Stimulated activated memory B cell treated with anti-CD40 and anti-IgM and Interleukin-4, amounts not matched to agents 10 μg/mL and 1 μg/mL and 100 μg/mL, for 72 hours (primary cell): ENCODE measurements at regions not wholly inside any gene's neighbourhood (a gene's known extent, or its start where the extent isn't known, plus 50 kb on each side); places are given as distances from the start of the nearest gene placed in this dataset.

Source experiments
- ATAC-seq: fragments of 150-1000 bp; cut with Tn5 transposase; 2 replicates; pipeline ENCODE4 v1.10.0; 2021
- H3K27ac Mint-ChIP-seq: one replicate; pipeline ENCODE4 v1.8.0; 2022; ENCODE audit warnings: mild to moderate bottlenecking, mixed read lengths
- H3K27me3 Mint-ChIP-seq: one replicate; pipeline ENCODE4 v1.8.0; 2022; ENCODE audit warnings: mixed read lengths
- H3K36me3 Mint-ChIP-seq: one replicate; pipeline ENCODE4 v1.8.0; 2022; ENCODE audit warnings: mixed read lengths
- H3K4me1 Mint-ChIP-seq: one replicate; pipeline ENCODE4 v1.8.0; 2022; ENCODE audit warnings: mixed read lengths
- H3K4me3 Mint-ChIP-seq: one replicate; pipeline ENCODE4 v1.8.0; 2022; ENCODE audit warnings: mild to moderate bottlenecking, moderate library complexity, mixed read lengths
- H3K9me3 Mint-ChIP-seq: one replicate; pipeline ENCODE4 v1.8.0; 2022; ENCODE audit warnings: mixed read lengths

DNA sequence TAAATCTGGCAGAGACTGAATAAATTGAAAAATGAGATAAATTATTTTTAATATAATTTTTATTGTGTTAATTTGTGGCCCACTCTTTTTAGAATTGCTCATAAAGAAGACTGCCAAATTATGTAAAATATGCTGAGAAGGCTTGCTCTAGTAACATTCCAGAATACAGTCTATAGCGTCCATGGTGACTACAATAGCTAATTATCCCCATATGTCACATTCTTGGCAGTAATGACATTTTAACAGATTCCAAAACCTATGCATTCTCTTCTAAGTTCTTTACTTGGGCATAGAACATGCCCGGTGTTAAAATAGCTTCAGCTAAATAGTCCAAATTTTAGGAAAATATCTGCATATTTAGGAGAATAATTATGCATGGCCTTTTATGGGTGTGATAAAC, 697.0 kb upstream of the SEMA6A start:
- H3K27me3 Mint-ChIP-seq: no peaks in the 10 kb centered on the region

DNA sequence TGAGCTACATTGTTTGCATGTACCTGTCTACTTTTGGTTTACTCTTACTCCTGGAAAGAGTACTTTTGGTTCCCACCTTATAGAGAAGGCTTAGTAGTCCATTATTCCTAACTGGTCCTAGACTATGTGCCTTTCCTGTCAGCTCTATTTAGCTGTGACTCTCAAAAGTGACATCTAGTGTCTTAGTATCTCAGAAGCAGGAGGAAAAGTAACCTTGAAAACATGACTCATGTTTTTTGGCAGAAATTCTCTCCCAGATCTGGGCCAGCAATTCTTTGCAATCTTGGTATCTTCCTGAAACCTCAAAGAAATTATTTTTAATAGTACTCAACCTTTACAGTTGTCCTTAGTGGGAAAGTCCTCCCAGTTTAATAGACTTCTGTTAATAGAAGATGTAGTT, 691.7 kb upstream of the SEMA6A start:
- Mint-ChIP-seq H3K27ac (no peak overlapping the region), H3K4me1 (no peaks in the 10 kb centered on the region), H3K9me3 (peaks cover 2% of the 10 kb centered on the region), H3K36me3 (no peaks in the 10 kb centered on the region), H3K27me3 (no peaks in the 10 kb centered on the region), H3K4me3 (no peak overlapping the region)
- ATAC-seq: no peak

More for the DNA sequence above, 697.0 kb upstream of the SEMA6A start:
- H3K36me3 Mint-ChIP-seq: no peaks in the 10 kb centered on the region
- no peak for ATAC-seq
- no peak overlapping the region for H3K27ac Mint-ChIP-seq
- H3K4me1 Mint-ChIP-seq: no peaks in the 10 kb centered on the region
- H3K4me3 Mint-ChIP-seq: no peak overlapping the region
- H3K9me3 Mint-ChIP-seq: no peaks in the 10 kb centered on the region

DNA sequence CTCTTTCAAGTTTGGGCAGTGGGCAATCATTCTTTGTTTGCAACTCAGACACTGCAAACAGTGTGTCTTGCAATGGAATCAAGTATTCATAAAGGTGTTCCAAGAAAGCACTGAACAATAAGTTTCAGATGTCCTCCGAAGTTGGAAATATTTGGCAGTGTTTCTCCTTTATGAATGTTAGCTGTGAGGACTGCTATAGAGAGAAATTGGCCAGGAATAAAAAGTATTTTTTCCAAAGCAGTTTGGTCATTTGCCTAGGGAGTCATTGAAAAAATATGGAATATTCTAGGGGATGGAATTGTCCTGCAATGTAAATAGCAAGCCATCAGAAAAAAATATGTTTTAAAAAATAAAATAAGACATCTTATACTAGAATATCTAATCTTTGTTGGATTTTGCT, 688.6 kb upstream of the SEMA6A start:
- H3K27me3 Mint-ChIP-seq: no peaks in the 10 kb centered on the region
- no peak for ATAC-seq
- peaks cover 2% of the 10 kb centered on the region for H3K9me3 Mint-ChIP-seq
- H3K36me3 Mint-ChIP-seq: no peaks in the 10 kb centered on the region
- no peak overlapping the region for H3K4me3 Mint-ChIP-seq
- H3K27ac Mint-ChIP-seq: no peak overlapping the region
- no peaks in the 10 kb centered on the region for H3K4me1 Mint-ChIP-seq

DNA sequence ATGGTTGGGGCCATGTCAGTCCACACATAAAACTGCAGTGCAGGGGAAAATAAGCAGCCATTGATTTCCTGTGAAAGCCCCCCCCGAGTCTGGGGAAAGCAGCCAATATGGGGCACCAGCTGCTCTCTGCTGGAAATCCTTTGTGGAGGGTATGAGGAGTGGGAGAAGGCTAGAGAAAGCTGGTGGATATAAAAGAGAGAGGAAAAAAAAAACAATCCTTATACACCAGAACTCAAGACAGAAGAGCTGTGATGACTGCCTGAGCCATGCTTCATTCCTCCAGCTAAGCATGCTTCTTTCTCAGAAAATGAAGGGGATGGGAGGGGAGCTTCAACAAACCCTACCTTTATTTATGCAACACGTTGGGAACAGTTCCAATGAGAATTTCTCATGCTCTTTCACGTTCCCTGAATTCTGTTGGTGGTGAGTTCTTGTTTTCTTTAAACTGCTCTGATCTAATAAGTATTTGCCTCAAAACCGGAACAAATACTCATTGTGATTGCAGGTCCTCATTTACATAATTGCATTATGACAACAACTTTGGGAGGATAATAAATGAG, 688.0 kb upstream of the SEMA6A start:
- Mint-ChIP-seq H3K36me3 (no peaks in the 10 kb centered on the region), H3K27me3 (no peaks in the 10 kb centered on the region), H3K9me3 (peaks cover 2% of the 10 kb centered on the region), H3K4me1 (no peaks in the 10 kb centered on the region), H3K4me3 (no peak overlapping the region), H3K27ac (no peak overlapping the region)
- no peak for ATAC-seq

DNA sequence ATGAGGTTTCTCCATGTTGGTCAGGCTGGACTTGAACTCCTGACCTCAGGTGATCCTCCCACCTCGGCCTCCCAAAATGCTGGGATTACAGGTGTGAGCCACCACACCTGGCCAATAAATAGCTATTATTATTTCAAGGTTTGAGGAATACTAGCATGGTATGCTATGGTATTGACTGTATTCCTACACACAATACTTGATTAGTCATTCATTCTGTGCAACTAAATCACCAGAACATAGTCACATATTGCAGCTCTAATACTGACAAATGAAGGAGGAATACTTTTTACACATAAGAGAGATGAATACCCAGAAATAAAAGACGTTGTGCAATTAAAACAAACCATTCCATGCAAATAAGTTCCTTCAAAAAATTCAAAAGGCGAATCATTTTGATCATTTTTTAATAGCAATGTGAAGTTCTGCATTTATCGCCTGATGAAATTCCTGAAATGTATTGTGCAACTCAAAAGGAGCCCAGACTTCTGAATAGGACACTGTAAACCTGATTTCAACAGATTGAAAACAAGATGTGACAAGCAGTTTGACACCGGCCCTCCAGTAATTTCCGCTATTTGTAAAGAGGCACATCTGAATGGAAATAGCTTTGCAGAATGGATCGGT, 687.4 kb upstream of the SEMA6A start:
- Mint-ChIP-seq H3K27ac (no peak overlapping the region), H3K4me1 (no peaks in the 10 kb centered on the region), H3K4me3 (no peak overlapping the region), H3K27me3 (no peaks in the 10 kb centered on the region), H3K36me3 (no peaks in the 10 kb centered on the region), H3K9me3 (peaks cover 2% of the 10 kb centered on the region)
- ATAC-seq: no peak

DNA sequence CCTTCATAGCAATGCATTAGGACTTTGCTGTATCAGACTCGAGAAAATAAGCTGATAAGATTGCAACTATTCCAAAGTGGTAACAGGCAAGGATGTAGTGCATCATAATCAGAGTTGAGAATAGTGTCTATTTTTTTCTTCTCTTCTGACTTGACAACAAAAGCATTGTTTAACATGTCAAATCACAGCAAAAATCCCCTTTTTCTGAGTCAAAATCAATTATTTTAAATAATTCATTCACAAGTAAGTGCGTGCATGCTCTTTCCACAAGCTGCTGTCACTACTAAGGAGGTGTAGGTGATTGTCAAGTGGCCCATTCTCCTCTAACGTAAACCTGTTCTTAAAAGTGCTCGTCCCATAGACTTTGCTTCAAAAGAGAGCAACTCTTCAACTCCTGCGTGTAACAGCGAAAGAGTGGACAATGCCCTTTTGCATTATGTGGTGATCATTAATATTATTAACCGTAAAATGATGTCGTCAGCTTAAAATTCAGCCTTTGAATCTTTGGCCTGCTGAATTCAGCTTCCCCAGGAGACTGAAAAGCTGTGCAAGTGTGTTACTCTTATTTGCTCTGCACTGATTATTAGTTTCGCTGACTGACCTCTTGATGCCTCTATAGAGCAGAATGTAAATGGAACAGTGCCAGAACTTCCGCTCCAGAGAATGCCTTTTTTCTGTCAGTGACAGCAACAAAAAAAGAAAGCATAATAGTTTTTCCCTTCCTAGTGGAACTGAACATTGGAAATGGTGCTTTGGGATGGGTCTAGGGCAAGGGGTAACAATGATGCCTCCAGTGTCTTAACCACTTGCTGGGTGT, 680.8 kb upstream of the SEMA6A start:
- Mint-ChIP-seq H3K27me3 (no peaks in the 10 kb centered on the region), H3K4me1 (no peaks in the 10 kb centered on the region), H3K9me3 (no peaks in the 10 kb centered on the region), H3K36me3 (no peaks in the 10 kb centered on the region), H3K4me3 (no peak overlapping the region), H3K27ac (no peak overlapping the region)
- no peak for ATAC-seq

DNA sequence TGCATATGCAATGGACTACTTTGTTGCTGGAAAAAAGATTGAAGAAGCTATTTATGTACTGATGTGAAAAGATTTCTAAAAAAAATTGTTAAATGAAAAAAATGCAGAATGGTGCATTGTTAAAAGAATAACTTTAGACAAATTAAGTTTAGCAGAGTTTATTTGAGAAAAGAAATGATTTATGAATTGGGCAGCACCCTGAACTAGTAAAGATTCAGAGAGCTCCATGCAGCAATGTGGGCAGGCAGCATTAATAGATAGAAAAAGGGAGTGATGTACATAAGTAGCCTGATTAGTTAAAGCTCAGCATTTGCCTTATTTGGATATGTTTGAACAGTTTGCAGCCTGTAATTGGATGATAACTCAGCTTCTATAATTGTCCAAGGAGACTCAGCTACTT, 677.9 kb upstream of the SEMA6A start:
- Mint-ChIP-seq H3K27me3 (no peaks in the 10 kb centered on the region), H3K27ac (no peak overlapping the region), H3K4me3 (no peak overlapping the region), H3K4me1 (no peaks in the 10 kb centered on the region), H3K36me3 (no peaks in the 10 kb centered on the region), H3K9me3 (no peaks in the 10 kb centered on the region)
- ATAC-seq: no peak

DNA sequence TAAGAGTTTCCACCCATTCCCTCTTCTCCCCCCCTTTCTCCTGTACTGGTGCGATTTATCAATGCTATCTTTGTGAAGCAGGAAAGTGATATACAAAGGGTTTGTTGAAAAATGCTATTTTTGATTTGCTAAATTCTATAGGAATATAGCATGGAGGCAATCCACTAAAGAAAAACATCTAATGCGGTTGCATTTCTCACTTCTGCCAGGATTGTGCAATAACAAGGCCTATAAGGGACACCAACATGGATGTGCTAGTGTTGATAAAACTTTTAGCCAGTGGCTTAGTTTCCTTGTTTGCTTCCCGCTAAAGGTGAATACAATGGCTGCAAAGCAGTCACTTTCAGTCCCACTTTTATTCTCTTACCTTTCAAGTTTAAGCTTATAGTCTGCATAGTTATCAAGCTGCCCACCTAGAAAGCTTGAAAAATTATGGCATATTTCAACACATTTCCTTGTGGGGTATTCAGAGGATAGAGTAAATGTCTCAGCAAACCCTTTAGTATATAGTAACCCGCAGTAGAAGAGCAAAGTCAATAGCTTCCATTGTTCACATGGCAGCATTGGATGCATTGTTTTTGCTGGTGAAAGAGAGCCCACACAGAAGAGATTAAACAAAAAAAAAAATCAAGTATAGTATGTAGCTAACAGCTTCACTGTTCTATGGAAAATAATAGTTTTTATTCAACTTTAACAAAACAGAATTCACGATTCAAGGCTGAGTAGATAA, 674.6 kb upstream of the SEMA6A start:
- Mint-ChIP-seq H3K4me3 (no peak overlapping the region), H3K27me3 (no peaks in the 10 kb centered on the region), H3K9me3 (no peaks in the 10 kb centered on the region), H3K36me3 (no peaks in the 10 kb centered on the region), H3K27ac (no peak overlapping the region), H3K4me1 (no peaks in the 10 kb centered on the region)
- ATAC-seq: no peak

DNA sequence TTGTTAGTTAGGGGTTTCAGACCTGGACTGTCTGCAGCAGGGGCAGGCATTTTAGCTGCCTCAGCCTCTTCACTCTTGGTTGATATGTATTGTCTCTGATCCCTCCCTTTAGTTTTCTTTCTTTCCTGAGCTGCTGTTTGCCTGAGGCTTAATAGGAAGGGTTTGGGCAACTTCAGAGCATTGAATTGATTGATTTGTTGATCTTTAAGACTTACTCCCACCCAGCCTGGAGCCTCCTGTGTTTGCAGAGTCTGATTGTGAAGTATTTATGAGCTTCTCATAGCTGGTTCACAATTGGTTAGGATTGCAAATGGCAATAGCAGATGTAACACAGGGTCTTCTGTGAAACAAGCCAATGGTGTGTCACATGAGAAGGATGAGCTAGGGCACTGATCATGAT, 671.8 kb upstream of the SEMA6A start:
- peak; percentile 35 for ATAC-seq
- no peaks in the 10 kb centered on the region for H3K27me3 Mint-ChIP-seq
- no peak overlapping the region for H3K4me3 Mint-ChIP-seq
- no peaks in the 10 kb centered on the region for H3K9me3 Mint-ChIP-seq
- no peaks in the 10 kb centered on the region for H3K4me1 Mint-ChIP-seq
- H3K27ac Mint-ChIP-seq: no peak overlapping the region
- no peaks in the 10 kb centered on the region for H3K36me3 Mint-ChIP-seq

DNA sequence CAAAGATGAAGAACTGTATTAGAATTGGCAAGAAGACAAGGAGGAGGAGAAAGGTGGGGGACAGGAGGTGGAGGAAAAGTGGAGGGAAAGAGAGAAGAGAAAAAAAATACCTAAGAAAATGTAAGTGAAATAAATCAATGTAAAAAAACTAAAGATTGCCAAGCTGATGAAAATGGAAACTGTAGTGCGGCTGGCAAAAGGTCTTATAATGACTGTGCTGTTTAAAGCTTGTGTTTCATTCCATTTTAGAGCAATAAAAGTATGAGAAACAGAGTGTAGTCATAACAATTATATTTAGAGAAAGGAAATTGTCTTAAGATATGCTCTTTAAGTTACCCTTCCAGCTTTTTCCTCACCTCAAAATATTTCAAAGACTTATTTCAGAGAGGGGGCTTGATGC, 670.5 kb upstream of the SEMA6A start:
- H3K27ac Mint-ChIP-seq: no peak overlapping the region
- H3K36me3 Mint-ChIP-seq: no peaks in the 10 kb centered on the region
- no peaks in the 10 kb centered on the region for H3K27me3 Mint-ChIP-seq
- H3K4me1 Mint-ChIP-seq: no peaks in the 10 kb centered on the region
- H3K4me3 Mint-ChIP-seq: no peak overlapping the region
- ATAC-seq: no peak
- H3K9me3 Mint-ChIP-seq: peaks cover 4% of the 10 kb centered on the region

DNA sequence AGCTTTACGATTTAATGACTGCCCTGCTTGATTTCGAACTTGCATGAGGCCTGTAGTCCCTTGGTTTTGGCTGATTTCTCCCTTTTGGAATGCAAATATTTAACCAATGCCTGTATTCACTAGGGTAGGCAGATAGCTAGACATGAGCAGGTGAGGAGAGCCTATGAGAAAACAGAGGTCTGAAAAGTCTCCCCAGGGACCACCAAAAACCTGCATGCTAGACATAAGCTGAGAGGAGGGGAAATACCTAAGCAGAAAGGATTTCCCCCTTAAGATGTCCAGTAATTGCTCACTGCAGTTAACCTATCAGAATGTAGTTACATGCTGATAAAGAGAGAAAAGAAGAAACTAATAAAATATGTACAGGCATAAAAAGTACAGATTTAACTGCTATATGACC, 667.4 kb upstream of the SEMA6A start:
- Mint-ChIP-seq H3K36me3 (no peaks in the 10 kb centered on the region), H3K27me3 (no peaks in the 10 kb centered on the region), H3K4me1 (no peaks in the 10 kb centered on the region), H3K9me3 (peaks cover 4% of the 10 kb centered on the region), H3K27ac (no peak overlapping the region), H3K4me3 (no peak overlapping the region)
- peak; percentile 31 for ATAC-seq

DNA sequence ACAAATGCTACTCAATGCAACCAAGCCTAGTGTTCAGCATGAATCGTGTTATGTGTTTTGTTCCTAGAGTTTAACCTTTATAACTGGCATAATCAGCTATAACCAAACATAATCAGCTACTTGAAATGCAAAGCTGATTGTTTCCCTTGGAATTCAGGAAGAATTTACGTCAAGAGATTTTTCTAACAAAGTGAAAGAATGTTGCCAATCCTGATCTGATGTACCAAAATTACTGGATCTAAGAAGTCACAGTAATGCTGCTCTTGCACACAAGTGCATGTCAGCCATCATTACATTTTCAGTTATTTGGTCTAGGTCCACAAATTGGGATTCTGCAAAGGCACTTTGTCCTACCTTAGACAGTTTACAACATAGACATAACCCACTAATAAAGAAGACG, 662.3 kb upstream of the SEMA6A start:
- no peak for ATAC-seq
- peaks cover 4% of the 10 kb centered on the region for H3K9me3 Mint-ChIP-seq
- no peaks in the 10 kb centered on the region for H3K27me3 Mint-ChIP-seq
- no peaks in the 10 kb centered on the region for H3K4me1 Mint-ChIP-seq
- no peak overlapping the region for H3K27ac Mint-ChIP-seq
- no peak overlapping the region for H3K4me3 Mint-ChIP-seq
- no peaks in the 10 kb centered on the region for H3K36me3 Mint-ChIP-seq

DNA sequence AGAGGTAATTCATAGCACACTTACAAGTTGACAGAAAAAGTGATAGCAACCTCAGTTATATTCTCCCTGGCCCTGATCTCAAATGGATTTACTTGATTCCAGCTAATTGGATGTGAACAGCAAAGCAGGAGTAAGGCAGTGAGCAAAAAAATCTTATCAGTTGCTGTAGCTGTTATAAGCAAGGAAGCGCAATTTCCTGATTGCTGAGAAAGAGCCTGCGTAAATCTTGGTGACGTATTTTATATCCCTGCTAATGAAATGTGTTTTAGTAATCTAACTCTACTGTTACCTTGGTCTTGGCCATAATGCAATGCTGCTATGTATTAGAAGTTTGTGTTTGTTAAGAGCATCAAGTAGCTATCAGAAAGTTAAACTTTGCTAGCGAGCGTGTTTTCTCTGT, 661.2 kb upstream of the SEMA6A start:
- ATAC-seq: no peak
- H3K9me3 Mint-ChIP-seq: peaks cover 3% of the 10 kb centered on the region
- H3K4me1 Mint-ChIP-seq: no peaks in the 10 kb centered on the region
- H3K4me3 Mint-ChIP-seq: no peak overlapping the region
- H3K27me3 Mint-ChIP-seq: no peaks in the 10 kb centered on the region
- no peaks in the 10 kb centered on the region for H3K36me3 Mint-ChIP-seq
- no peak overlapping the region for H3K27ac Mint-ChIP-seq

DNA sequence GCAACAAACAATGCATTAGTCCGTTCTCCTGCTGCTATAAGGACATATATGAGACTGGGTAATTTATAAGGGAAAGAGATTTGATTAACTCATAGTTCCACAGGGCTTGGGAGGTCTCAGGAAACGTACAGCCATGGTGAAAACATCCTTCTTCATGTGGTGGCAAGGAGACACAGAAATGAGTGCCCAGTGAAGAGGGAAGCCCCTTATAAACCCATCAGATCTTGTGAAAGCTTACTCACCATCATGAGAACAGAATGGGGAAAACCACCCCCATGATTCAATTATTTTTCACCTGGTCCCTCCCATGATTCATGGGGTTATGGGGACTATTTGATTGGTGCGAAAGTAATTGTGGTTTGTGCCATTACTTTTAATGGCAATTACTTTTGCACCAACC, 655.8 kb upstream of the SEMA6A start:
- Mint-ChIP-seq H3K4me3 (no peak overlapping the region), H3K27ac (no peak overlapping the region), H3K9me3 (no peaks in the 10 kb centered on the region), H3K27me3 (no peaks in the 10 kb centered on the region), H3K36me3 (no peaks in the 10 kb centered on the region), H3K4me1 (no peaks in the 10 kb centered on the region)
- ATAC-seq: no peak

DNA sequence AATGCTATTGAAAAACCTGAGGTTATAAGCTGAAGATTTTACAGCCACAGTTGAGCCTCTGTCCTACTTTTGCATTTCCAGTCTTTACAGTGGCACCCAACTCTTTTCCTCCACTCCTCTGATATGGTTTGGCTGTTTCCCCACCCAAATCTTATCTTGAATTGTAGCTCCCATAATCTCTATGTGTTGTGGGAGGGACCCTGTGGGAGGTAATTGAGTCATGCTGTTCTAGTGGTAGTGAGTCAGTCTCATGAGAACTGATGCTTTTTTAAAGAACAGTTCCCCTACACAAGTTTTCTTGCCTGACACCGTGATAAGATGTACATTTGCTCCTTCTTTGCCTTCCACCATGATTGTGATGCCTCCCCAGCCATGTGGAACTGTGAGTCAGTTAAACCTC, 646.1 kb upstream of the SEMA6A start:
- Mint-ChIP-seq H3K36me3 (no peaks in the 10 kb centered on the region), H3K27ac (no peak overlapping the region), H3K27me3 (no peaks in the 10 kb centered on the region), H3K4me1 (no peaks in the 10 kb centered on the region), H3K9me3 (peaks cover 2% of the 10 kb centered on the region), H3K4me3 (no peak overlapping the region)
- no peak for ATAC-seq
